ENCODE measurements at regions not wholly inside any gene's neighbourhood (a gene's known extent, or its start where the extent isn't known, plus 50 kb on each side); places are given as distances from the start of the nearest gene placed in this dataset.

DNA sequence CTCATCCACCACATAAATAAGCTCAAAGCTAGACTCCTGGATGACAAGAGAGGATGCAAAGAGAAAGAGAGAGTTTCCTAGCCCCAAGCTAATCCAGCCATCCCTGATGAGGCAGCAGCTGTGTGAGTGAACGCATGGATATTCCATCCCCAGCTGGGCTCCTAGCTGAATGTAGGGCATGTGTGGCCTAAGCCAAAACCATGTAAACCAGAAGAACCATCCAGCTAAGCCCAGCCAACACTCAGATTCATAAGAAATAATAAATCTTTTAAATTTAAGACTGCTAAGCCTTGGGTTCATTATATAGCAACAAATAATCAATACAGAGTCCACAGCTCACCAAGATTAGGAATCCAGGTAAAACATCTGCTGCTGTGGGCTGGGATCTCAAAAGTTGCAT, 94.3 kb downstream of the TNFAIP2 start:
- TF ChIP-seq, protein P1, sequence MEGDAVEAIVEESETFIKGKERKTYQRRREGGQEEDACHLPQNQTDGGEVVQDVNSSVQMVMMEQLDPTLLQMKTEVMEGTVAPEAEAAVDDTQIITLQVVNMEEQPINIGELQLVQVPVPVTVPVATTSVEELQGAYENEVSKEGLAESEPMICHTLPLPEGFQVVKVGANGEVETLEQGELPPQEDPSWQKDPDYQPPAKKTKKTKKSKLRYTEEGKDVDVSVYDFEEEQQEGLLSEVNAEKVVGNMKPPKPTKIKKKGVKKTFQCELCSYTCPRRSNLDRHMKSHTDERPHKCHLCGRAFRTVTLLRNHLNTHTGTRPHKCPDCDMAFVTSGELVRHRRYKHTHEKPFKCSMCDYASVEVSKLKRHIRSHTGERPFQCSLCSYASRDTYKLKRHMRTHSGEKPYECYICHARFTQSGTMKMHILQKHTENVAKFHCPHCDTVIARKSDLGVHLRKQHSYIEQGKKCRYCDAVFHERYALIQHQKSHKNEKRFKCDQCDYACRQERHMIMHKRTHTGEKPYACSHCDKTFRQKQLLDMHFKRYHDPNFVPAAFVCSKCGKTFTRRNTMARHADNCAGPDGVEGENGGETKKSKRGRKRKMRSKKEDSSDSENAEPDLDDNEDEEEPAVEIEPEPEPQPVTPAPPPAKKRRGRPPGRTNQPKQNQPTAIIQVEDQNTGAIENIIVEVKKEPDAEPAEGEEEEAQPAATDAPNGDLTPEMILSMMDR (IDR thresholded peaks at IDR 0.05): no peak
- TF ChIP-seq FOXP1 (CRISPR knock-in tag; IDR thresholded peaks at IDR 0.05; ENCODE audit: borderline replicate concordance) (no peak), TP53 (CRISPR knock-in tag; IDR thresholded peaks at IDR 0.05) (no peak), SP1 (CRISPR knock-in tag; conservative IDR thresholded peaks at IDR 0.05) (no peak)

All from WTC11 (cell line).